T-helper 9 cell (primary cell): ENCODE measurements at regions not wholly inside any gene's neighbourhood (a gene's known extent, or its start where the extent isn't known, plus 50 kb on each side); places are given as distances from the start of the nearest gene placed in this dataset.
"Not testable (repeated sequence)": the region's sequence is repeated elsewhere in the genome, so short reads cannot be mapped to it uniquely, and the experiment has no call there.

Source experiments
- DNase-seq: peaks from one replicate; pipeline ENCODE4 v3.0.0-alpha.2; 2020

DNA sequence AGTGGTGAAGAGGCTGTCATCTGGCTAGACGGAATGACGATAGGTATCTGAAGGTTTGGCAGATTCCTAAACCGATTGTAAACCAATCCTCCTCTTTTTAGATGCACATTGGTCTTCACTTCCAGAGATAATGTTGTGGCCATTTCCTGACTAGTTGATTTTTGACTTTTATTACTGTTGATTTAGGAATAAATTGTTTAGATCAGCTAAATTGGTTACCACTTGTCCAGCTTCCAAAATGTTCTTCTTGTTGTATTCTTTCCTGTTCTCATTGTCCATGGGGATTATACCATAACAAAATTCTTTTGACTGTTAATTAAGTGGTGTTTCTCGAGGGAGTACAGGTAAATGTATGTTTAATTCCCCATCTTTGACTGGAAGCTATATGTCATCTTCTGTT, 119.7 kb downstream of the MACROH2A1 start:
- no peak for DNase-seq

GRCh38 chr5:135276151-135276550, 122.9 kb downstream of the MACROH2A1 start:
- DNase-seq, result no peak

DNA sequence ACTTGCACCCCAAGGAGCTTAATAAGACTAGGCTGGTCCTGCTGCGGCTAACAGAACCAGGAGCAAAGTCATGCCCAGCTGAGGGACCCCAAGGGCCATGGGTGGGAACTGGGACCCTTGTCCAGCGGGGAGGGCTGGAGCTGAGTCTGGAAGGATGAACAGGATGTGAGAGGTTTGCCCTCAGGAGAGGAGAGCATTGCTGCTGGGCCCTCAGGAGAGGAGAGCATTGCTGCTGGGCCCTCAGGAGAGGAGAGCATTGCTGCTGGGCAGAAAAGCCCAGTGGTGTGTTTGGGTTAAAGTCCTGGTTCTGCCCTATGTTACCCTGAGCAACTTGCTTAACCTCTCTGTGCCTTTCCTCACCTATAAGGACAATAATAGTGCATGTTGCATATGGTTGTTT, 125.8 kb downstream of the MACROH2A1 start:
- DNase-seq, result no peak

- no peak for DNase-seq
Observed at GRCh38 chr5:135272311-135272805, 126.7 kb downstream of the MACROH2A1 start.

DNA sequence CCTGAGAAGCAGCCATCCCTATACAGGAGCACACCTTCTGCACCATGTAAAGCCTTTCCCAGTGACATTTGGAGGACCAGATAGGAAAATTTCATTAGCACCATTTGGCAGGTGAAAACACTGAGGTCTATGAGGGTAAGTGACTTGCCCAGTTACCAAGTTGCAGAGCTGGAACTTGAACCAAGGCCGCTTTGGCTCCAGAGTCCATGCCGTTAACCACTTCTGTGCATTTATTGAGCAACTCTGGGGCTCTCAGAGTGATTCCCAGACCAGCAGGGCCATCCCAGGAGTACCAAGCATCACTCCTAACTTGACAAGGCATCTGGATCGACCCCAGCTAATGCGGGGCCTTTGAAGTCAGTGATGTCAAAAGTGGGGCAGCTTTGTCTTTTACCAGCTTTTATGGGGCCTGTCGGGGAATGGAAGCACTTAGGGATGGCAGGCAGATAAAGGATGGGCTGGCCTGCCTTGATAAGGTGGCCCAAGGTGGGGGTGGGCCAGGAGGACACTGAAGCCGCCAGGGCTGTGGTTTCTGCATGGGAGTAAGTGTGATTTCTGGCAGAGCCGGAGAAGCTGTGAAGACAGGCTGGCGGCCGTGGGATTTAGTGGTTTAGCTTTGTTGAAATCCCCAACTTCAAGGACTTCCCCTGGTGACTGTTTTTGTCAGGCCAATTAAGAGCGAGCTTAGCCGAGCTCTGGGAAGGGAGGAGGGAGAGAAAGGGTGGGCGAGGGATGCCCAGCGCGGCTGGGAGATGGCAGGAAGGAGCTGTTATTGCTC, 127.3 kb downstream of the MACROH2A1 start:
- no peak for DNase-seq

DNA sequence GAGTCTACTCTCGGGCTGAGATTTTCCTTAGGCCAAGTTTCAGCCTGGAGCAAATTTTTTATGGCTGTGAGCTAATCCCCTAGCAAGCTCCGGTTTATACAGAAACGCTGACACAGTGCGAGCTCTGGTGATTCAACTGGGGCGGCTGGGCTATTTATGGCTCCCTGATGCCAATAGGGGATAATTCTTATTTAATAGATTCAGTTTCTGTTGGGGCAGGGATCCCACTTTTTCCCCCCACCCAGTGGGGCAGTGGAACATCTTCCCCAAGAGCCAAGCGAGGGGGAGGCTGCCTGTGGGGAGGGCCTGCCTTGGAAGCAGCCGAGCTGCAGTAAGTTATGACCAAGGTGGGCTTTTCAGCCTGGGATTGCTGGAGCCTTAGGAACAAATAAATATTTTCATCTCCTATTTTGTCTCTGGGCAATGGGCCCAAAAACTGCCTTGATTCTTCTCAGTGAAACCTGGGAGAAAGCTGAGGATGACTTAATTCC, 129.1 kb downstream of the MACROH2A1 start:
- DNase-seq, result no peak

DNA sequence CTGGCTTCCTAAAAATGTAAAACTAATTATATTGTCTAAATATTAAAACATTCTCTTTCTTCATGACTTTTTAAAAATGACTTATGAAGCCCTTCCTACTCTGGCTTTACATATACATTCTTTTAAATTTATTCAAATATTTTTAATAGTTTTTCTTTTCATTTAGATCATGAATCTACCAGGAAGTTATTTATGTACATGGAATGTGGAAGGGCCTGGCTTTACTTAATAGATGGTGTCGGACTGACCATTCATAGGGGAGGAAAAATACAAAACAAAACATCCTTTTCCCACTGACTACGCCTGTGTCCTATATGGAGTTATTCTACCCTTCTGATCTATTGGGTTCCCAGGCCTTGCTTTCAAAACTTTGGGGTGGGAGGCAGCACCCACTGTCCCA, 129.8 kb downstream of the MACROH2A1 start:
- no peak for DNase-seq

- no peak for DNase-seq
Observed at GRCh38 chr5:135266975-135267374, 132.1 kb downstream of the MACROH2A1 start.

GRCh38 chr5:135266303-135266635, 132.8 kb downstream of the MACROH2A1 start:
- DNase-seq, result no peak

- DNase-seq, result no peak
Observed at GRCh38 chr5:135265497-135266302, 133.3 kb downstream of the MACROH2A1 start.

GRCh38 chr5:135264451-135265440, 134.3 kb downstream of the MACROH2A1 start:
- DNase-seq, result no peak

DNA sequence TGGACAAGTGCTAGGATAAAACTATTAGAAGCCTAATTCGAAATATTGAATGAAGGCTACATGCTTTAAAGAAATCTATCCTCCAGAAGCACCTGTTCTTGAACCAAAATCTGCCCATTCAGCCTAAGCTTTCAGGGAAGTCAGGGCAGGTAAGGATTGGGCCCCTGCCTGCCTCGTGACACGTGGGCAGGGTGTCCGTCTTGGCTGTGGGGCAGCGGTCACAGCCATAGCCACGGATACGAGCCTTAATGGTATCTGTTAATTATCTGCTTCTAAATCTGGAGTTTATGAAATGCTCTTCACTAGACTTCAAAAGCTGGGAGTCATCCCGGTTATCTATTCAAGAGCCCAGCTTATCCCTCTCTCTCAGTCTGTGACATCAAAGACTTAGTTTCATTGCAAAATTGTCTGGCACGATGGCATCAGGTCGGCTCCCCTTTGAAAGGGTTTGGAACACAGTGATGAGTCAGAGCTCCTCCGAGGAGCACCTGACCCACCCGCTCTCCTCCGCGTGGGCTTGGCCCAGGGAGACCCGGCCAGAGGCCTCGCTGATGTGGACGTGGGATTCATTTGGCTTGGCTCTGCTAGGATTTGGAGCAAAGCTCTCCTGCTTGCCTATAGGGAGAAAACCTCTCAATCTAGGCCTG, 135.9 kb downstream of the MACROH2A1 start:
- DNase-seq, result no peak

GRCh38 chr5:135262364-135262763, 136.7 kb downstream of the MACROH2A1 start:
- no peak for DNase-seq

DNA sequence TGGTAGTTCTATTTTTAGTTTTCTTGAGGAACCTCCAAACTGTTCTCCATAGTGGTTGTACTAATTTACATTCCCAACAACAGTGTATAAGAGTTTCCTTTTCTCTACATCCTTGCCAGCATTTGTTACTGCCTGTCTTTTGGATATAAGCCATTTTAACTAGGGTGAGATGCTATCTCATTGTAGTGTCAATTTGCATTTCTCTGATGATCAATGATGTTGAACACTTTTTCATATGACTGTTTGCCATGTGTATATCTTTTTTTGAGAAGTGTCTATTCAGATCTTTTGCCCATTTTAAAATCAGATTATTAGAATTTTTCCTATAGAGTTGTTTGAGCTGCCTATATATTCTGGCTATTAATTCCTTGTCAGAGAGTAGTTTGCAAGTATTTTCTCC, 138.9 kb downstream of the MACROH2A1 start:
- DNase-seq, result not testable (repeated sequence)

- no peak for DNase-seq
Observed at GRCh38 chr5:135255461-135256178, 143.4 kb downstream of the MACROH2A1 start.

GRCh38 chr5:135254183-135254582, 144.8 kb downstream of the MACROH2A1 start:
- no peak for DNase-seq

- DNase-seq, result no peak
Observed at GRCh38 chr5:135253601-135254178, 145.3 kb downstream of the MACROH2A1 start.

DNA sequence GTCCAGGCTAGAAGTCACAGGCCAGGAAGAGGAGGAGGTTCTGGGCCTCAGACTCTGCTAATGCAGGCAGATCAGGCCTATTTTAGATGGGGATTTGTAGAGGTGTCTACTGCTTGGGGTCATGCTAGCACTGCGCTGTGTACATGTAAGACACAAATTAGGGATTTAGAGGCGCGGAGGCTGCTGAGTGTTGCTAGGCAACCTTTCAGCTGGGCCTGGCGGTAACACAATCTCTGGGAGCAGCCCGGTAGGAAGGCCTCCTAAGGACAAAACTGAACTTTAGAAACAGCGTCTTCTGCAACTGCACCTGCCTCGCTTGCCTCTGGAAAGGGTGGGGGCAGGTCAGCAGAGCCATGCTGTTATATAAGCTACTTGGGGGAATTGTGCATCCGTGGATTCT, 147.9 kb downstream of the MACROH2A1 start:
- no peak for DNase-seq

DNA sequence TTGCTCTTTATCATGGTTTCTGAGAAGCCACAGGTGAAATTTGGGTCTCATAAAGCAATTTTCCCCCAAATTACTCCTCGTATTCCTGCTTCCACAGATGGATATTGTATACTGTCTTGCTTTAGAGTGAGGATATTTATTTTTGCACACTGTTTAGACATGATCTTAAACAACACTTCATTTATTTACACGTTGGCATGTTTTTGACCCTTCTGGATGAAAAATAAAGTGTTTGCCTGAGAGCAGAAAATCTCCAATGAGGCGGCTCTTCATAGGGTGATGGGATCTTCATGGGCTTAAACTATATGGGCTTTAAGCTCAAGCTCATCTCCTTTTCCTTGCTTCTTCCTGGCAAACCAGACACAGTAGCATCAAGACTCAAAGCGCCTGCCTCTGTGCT, 148.4 kb downstream of the MACROH2A1 start:
- DNase-seq, result no peak

DNA sequence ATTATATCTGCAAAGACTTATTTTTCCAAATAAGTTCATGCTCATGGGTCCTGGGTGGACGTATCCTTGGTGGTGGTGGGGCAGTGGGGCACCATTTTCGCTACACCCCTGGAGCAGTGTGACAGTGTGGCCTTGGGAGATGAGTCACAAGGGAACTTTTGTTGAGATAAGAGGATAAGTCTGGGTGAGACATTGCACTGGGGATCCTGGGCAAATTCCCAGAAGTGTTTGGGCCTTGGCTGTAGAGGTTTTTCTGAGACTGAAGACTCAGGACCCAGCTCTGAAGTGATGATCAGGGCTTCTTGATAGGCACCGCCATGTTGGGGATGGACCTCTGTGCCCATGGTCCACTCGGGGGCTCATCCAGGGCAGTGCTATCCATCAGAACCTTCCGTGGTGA, 149.4 kb downstream of the MACROH2A1 start:
- DNase-seq, result no peak

DNA sequence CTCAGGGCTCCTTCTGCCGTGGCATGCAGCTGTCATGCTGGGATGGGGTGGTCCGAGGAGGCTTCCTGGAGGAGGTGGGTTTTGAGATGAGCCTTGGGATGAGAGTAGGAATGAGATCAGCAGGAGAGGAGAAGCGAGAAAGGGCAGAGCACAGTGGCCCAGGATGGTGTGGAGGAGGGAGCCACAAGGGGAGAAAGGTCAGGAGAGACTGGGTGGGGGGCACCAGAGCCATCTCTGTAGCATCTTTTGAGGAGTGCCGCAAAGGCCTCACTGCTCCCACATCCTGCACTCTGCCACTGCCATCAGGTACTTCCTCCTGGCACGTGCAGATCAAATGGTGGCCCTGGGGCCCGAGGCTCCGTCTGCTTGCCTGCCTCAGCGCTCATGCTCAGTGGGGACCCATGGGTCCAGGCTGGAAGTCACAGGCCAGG, 150.2 kb downstream of the MACROH2A1 start:
- no peak for DNase-seq
